Peyer's patch (tissue), 4 donors: ENCODE measurements at regions not wholly inside any gene's neighbourhood (a gene's known extent, or its start where the extent isn't known, plus 50 kb on each side); places are given as distances from the start of the nearest gene placed in this dataset.

Source experiments
- DNase-seq, 3 donors: peaks; one replicate each; pipeline ENCODE4 v3.0.0-alpha.2; 2017 to 2019
- H3K27ac ChIP-seq, 4 donors: fragments of 200-600 bp; sonication (generic); one replicate each; pipeline ENCODE4 v1.5.1; 2016 to 2019
- H3K27me3 ChIP-seq, 2 donors: fragments of 200-600 bp; sonication (generic); one replicate each; pipeline ENCODE4 v1.5.1; 2019
- H3K36me3 ChIP-seq, 3 donors: fragments of 200-600 bp; sonication (generic); one replicate each; pipeline ENCODE4 v1.5.1; 2016 to 2019
- H3K4me1 ChIP-seq, 4 donors: fragments of 200-600 bp; sonication (generic); one replicate each; pipeline ENCODE4 v1.5.1; 2016 to 2019
- H3K4me3 ChIP-seq, 4 donors: fragments of 200-600 bp; sonication (generic); 1 replicate in 3 of 4; 2 replicates in 1 of 4; pipeline ENCODE4 v1.5.1; 2016 to 2019; ENCODE audit warnings: mild to moderate bottlenecking in 1 of 4
- H3K9me3 ChIP-seq, 4 donors: fragments of 200-600 bp; sonication (generic); one replicate each; pipeline ENCODE4 v1.5.1; 2016 to 2019; ENCODE audit warnings: mild to moderate bottlenecking in 1 of 4
- POLR2A ChIP-seq, 2 donors: fragments of 450-650 bp; IDR thresholded peaks; one replicate each; pipeline ENCODE4 v1.5.1; 2017; ENCODE audit warnings: antibody characterized with exemption in 2 of 2, mild to moderate bottlenecking in 2 of 2, moderate library complexity in 2 of 2
- TF ChIP-seq, protein P1 (sequence below), 6 experiments: fragments of 450-650 bp in 4 of 6; fragments of 200-600 bp in 2 of 6; sonication (generic) in 1 of 6; IDR thresholded peaks; one replicate each; pipeline ENCODE4 v1.5.1; 2017 to 2019; ENCODE audit warnings: antibody characterized with exemption in 6 of 6, mild to moderate bottlenecking in 3 of 6, moderate library complexity in 1 of 6

DNA sequence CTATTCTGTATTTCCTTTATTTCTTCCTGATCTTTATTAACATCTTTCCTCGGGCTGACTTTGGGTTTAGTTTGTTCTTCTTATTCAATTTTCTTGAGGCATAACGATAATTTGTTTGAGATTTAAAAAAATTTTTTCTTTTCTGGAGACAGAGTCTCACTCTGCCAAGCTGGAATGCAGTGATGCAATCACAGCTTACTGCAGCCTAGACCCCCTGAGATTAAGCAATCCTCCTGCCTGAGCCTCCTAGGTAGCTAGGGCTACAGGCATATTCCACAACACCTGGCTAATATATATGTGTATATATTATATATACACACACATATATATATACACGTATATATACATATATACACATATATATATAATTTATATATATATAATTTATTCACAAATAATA, 540.2 kb downstream of the NXPH1 start:
- Histone ChIP-seq H3K36me3 (no peaks in the 10 kb centered on the region), H3K9me3 (no peaks in the 10 kb centered on the region), H3K27me3 (no peaks in the 10 kb centered on the region), H3K4me3 (no peak overlapping the region), H3K27ac (no peak overlapping the region), H3K4me1 (no peaks in the 10 kb centered on the region)
- no peak for TF ChIP-seq POLR2A (IDR thresholded peaks at IDR 0.05)
- TF ChIP-seq, protein P1, sequence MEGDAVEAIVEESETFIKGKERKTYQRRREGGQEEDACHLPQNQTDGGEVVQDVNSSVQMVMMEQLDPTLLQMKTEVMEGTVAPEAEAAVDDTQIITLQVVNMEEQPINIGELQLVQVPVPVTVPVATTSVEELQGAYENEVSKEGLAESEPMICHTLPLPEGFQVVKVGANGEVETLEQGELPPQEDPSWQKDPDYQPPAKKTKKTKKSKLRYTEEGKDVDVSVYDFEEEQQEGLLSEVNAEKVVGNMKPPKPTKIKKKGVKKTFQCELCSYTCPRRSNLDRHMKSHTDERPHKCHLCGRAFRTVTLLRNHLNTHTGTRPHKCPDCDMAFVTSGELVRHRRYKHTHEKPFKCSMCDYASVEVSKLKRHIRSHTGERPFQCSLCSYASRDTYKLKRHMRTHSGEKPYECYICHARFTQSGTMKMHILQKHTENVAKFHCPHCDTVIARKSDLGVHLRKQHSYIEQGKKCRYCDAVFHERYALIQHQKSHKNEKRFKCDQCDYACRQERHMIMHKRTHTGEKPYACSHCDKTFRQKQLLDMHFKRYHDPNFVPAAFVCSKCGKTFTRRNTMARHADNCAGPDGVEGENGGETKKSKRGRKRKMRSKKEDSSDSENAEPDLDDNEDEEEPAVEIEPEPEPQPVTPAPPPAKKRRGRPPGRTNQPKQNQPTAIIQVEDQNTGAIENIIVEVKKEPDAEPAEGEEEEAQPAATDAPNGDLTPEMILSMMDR (IDR thresholded peaks at IDR 0.05), result no peak
- no peak for DNase-seq

DNA sequence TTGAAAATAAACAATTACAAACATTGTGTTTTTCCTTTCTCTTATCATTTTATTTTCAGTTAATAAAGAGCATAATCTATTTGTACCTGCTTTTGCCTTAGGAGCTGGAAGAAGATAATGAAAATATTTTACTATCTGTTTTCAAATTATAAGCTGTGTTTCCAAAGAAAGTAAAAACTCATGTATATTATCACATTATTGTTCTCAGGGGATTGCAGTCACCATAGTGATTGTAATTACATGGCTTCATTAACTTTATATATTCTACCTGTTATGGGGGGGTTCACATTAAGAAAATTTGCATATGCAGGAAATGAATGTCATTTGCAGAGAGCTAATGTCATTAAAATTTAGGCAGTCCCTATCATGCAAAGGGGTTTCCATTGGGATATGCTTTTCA, 542.3 kb downstream of the NXPH1 start:
- TF ChIP-seq, protein P1 (IDR thresholded peaks at IDR 0.05), result no peak
- TF ChIP-seq POLR2A (IDR thresholded peaks at IDR 0.05), result no peak
- Histone ChIP-seq H3K9me3 (no peaks in the 10 kb centered on the region), H3K27me3 (no peaks in the 10 kb centered on the region), H3K36me3 (no peaks in the 10 kb centered on the region), H3K4me1 (no peaks in the 10 kb centered on the region), H3K27ac (no peak overlapping the region), H3K4me3 (no peak overlapping the region)
- DNase-seq, result no peak

DNA sequence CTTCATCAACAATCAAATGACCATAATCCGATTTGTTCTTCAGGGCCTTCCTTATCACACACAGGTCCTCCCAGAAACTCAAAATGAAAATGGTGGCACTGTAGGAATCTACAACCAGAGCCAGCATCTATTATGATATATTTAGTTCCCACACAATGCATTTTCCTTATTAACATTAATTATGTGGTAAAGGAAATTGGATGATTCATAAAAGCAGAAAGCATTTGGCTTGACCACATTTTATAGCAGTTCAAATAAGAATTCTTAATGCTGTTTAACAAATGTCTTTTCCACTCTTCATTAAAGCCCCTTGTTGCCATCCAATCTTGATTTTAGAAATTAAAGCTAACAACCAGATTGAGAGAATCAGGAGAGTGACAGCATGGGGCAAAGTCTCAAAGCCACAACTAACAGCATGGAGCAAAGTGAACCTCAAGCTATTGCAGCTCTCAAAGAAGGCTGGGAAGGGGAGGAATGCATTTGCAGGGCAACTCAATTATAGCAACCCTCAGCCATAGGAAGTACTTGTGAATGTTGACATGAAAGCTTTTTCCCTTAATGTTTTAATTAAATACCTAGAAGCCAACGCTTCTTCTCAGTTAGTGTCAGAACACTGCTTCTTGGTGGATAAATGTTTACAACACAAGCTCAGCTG, 549.1 kb downstream of the NXPH1 start:
- Histone ChIP-seq H3K9me3 (no peaks in the 10 kb centered on the region), H3K27ac (no peak overlapping the region), H3K27me3 (no peaks in the 10 kb centered on the region), H3K4me1 (no peaks in the 10 kb centered on the region), H3K36me3 (no peaks in the 10 kb centered on the region), H3K4me3 (no peak overlapping the region)
- TF ChIP-seq, protein P1 (IDR thresholded peaks at IDR 0.05), result no peak
- TF ChIP-seq POLR2A (IDR thresholded peaks at IDR 0.05), result no peak
- DNase-seq, result no peak

DNA sequence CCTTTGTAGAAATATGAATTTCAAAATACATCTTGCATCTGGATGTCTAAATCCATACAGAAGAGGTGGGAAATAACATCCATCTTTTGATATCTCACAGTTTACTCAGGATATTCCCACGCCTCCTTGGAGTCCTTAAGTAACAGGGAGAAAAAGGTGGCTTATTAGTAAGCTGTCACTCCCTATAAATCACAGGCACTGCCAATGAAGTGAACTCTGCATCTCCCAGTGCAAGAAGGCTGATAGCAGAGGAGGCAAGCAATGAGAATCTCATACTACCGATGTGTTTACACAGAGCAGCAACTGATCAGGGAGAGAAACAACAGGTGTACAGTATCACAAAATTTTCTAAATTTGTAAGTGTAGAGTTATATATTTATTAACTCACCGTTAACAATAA, 551.8 kb downstream of the NXPH1 start:
- Histone ChIP-seq H3K27me3 (no peaks in the 10 kb centered on the region), H3K27ac (no peak overlapping the region), H3K9me3 (no peaks in the 10 kb centered on the region), H3K4me1 (no peaks in the 10 kb centered on the region), H3K4me3 (no peak overlapping the region), H3K36me3 (no peaks in the 10 kb centered on the region)
- no peak for DNase-seq
- TF ChIP-seq POLR2A (IDR thresholded peaks at IDR 0.05), result no peak
- TF ChIP-seq, protein P1 (IDR thresholded peaks at IDR 0.05), result no peak

DNA sequence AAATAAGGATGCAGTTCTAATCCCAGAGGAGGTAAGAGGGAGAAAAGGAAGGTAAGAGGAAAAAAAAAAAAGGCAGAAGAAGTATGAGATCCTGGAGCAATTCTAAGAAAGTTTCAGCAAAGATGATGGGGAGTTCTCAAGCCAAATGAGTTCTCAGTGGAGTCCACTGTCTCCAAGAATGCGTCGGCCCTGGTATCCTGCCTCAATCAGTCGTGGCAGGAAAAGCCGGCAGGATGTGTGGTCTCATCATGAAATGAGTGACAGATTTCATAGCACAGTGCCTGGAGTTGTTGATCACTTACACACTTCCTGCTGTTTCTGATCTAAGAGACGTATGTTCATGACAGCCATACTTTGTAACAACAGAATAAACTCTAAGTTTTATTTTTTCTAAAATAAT, 554.9 kb downstream of the NXPH1 start:
- TF ChIP-seq, protein P1 (IDR thresholded peaks at IDR 0.05), result no peak
- no peak for TF ChIP-seq POLR2A (IDR thresholded peaks at IDR 0.05)
- Histone ChIP-seq H3K9me3 (no peaks in the 10 kb centered on the region), H3K4me3 (no peak overlapping the region), H3K36me3 (no peaks in the 10 kb centered on the region), H3K27me3 (no peaks in the 10 kb centered on the region), H3K4me1 (no peaks in the 10 kb centered on the region), H3K27ac (no peak overlapping the region)
- no peak for DNase-seq

DNA sequence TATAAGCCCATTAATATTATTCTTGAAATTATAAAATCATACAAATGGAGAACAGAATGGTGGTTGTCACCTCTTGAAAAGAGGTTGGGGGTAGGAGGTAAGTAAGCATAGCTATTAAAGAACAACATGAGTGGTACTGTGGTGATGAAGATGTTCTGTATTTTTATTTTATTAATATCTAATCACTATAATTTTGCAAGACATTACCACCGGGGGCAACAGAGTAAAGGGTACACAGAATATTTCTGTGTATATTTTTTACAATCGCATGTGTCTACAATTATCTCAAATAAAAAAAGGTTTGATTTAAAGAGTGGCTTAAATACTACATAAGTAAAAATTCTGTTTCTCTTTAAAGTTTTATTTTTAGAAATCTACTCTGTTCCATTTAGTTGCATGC, 557.8 kb downstream of the NXPH1 start:
- TF ChIP-seq, protein P1 (IDR thresholded peaks at IDR 0.05), result no peak
- no peak for TF ChIP-seq POLR2A (IDR thresholded peaks at IDR 0.05)
- Histone ChIP-seq H3K36me3 (no peaks in the 10 kb centered on the region), H3K4me3 (no peak overlapping the region), H3K4me1 (no peaks in the 10 kb centered on the region), H3K9me3 (no peaks in the 10 kb centered on the region), H3K27me3 (no peaks in the 10 kb centered on the region), H3K27ac (no peak overlapping the region)
- DNase-seq, result no peak
